ENCODE measurements at regions not wholly inside any gene's neighbourhood (a gene's known extent, or its start where the extent isn't known, plus 50 kb on each side); places are given as distances from the start of the nearest gene placed in this dataset.

DNA sequence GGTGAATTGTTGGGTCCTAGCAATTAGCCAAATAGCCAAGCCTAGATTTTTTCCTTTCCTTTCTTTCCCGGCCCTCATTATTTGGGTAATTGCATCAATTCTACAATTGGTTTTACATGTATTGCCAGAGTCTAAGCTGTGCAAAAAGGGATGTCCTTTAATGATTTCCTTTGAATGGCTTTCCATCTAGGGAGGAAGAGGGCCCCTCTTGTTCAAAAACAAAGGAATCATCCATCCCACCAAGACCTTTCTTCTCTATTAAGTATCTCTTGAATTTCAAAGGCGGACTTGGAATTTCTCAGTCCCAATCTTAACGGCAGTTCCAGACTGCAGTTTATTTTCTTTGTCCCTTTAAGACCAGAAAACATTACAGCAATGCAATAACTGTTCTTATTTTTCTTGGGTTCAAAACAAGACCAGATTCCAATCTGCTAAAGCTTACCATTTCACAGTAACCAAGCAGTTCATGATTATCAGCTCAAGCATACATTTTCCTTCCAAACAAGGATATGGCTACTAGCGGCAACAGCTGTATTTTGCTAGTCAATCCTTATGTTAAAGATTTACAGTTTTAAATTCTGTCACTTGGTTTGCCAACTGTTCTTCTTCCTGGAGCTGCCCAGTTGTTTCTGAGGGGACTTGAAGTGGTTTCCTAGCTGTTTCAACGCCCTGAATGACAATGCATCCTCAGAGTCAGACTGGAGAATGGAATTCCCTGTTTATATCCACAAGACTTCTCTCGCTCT, 91.4 kb upstream of the LRIG1 start:
- no peaks in the 10 kb centered on the region for H3K9me2 ChIP-seq (replicated peaks; ENCODE audit: insufficient read depth, low read length)
- H3K4me2 ChIP-seq (ENCODE audit: low read depth, low read length, poor library complexity, severe bottlenecking), result no peak overlapping the region
- H3F3A ChIP-seq (ENCODE audit: insufficient read depth), result no peaks in the 10 kb centered on the region
- H4K20me1 ChIP-seq (ENCODE audit: low read depth, low read length), result no peaks in the 10 kb centered on the region
- H3K27me3 ChIP-seq (ENCODE audit: low read length), result no peaks in the 10 kb centered on the region
- no peaks in the 10 kb centered on the region for H3K36me3 ChIP-seq (ENCODE audit: low read length)
- no peaks in the 10 kb centered on the region for H3K79me2 ChIP-seq (ENCODE audit: insufficient read depth, low read length)
- H3K9me3 ChIP-seq (ENCODE audit: insufficient read depth, low read length), result no peaks in the 10 kb centered on the region
- H3K4me3 ChIP-seq (ENCODE audit: insufficient read depth, low read length, poor library complexity, severe bottlenecking), result no peak overlapping the region
- TF ChIP-seq, protein P1, sequence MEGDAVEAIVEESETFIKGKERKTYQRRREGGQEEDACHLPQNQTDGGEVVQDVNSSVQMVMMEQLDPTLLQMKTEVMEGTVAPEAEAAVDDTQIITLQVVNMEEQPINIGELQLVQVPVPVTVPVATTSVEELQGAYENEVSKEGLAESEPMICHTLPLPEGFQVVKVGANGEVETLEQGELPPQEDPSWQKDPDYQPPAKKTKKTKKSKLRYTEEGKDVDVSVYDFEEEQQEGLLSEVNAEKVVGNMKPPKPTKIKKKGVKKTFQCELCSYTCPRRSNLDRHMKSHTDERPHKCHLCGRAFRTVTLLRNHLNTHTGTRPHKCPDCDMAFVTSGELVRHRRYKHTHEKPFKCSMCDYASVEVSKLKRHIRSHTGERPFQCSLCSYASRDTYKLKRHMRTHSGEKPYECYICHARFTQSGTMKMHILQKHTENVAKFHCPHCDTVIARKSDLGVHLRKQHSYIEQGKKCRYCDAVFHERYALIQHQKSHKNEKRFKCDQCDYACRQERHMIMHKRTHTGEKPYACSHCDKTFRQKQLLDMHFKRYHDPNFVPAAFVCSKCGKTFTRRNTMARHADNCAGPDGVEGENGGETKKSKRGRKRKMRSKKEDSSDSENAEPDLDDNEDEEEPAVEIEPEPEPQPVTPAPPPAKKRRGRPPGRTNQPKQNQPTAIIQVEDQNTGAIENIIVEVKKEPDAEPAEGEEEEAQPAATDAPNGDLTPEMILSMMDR (IDR thresholded peaks at IDR 0.05; ENCODE audit: insufficient read depth, low read length, poor library complexity, severe bottlenecking), result no peak
- TF ChIP-seq EZH2phosphoT487 (conservative IDR thresholded peaks at IDR 0.05; ENCODE audit: low read length), result no peak
- H2AFZ ChIP-seq (ENCODE audit: low read depth, low read length, severe bottlenecking), result no peak overlapping the region
- no peak overlapping the region for H3K27ac ChIP-seq (ENCODE audit: low read depth, low read length)
- H3K9ac ChIP-seq (ENCODE audit: low read length), result no peak overlapping the region

DNA sequence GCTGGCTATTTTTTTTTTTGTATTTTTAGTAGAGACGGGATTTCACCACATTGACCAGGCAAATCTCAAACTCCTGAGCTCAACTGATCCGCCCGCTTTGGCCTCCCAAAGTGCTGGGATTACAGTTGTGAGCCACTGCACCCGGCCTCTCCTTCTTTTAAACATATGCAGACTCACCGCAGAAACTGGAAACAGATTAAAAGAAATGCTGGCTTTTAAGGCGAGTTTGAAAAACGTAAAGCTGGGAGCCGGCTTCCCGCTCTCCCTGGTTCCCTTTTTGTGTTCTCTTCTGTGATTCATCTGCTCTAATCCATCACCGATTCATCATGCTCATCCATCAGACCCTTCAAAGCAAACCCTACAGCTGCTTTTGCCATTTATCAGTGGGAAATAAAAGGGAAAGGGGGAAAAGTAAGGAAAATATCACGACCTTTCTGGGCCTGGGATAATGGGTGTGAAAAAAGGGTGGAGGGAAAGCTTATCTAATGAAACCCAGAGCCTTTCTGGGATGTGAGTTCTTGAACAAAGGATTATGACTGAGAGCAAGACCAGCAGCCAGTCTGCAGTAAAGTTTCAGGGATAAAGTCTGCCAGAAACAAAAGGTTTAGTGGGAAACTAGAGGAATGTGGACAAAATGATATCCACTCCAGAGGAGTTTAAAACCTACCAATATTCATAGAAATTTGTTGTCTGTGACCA, 92.3 kb upstream of the LRIG1 start:
- H3K27ac ChIP-seq (ENCODE audit: low read depth, low read length), result no peak overlapping the region
- no peak overlapping the region for H3K4me2 ChIP-seq (ENCODE audit: low read depth, low read length, poor library complexity, severe bottlenecking)
- H3F3A ChIP-seq (ENCODE audit: insufficient read depth), result no peaks in the 10 kb centered on the region
- no peaks in the 10 kb centered on the region for H3K36me3 ChIP-seq (ENCODE audit: low read length)
- H2AFZ ChIP-seq (ENCODE audit: low read depth, low read length, severe bottlenecking), result no peak overlapping the region
- no peaks in the 10 kb centered on the region for H3K27me3 ChIP-seq (ENCODE audit: low read length)
- H3K79me2 ChIP-seq (ENCODE audit: insufficient read depth, low read length), result no peaks in the 10 kb centered on the region
- no peaks in the 10 kb centered on the region for H3K9me3 ChIP-seq (ENCODE audit: insufficient read depth, low read length)
- H4K20me1 ChIP-seq (ENCODE audit: low read depth, low read length), result no peaks in the 10 kb centered on the region
- no peaks in the 10 kb centered on the region for H3K9me2 ChIP-seq (replicated peaks; ENCODE audit: insufficient read depth, low read length)
- no peak overlapping the region for H3K4me3 ChIP-seq (ENCODE audit: insufficient read depth, low read length, poor library complexity, severe bottlenecking)
- no peak overlapping the region for H3K9ac ChIP-seq (ENCODE audit: low read length)
- TF ChIP-seq, protein P1 (IDR thresholded peaks at IDR 0.05; ENCODE audit: insufficient read depth, low read length, poor library complexity, severe bottlenecking), result no peak
- no peak for TF ChIP-seq EZH2phosphoT487 (conservative IDR thresholded peaks at IDR 0.05; ENCODE audit: low read length)

DNA sequence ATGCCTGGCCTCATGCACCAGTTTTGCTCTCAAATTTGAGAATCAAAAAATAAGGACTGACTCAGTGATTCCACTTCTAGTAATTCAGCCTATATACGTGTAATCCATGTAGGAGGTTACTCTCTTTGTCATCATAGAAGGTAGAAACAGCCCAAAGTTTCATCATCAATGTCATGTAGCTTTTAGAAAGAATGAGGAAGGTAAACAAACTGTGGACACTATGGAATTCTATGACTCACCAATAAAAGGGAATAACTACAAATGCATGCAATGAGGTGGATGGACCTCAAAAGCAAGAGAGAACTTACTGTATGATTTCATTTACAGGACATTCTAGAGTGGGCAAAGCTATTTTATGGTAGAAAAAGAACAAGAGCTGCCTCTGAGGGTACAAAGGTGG, 93.2 kb upstream of the LRIG1 start:
- Histone ChIP-seq H3K36me3 (ENCODE audit: low read length) (no peaks in the 10 kb centered on the region), H3K4me3 (ENCODE audit: insufficient read depth, low read length, poor library complexity, severe bottlenecking) (no peak overlapping the region), H3K27ac (ENCODE audit: low read depth, low read length) (no peak overlapping the region), H3F3A (ENCODE audit: insufficient read depth) (no peaks in the 10 kb centered on the region), H3K27me3 (ENCODE audit: low read length) (no peaks in the 10 kb centered on the region), H3K79me2 (ENCODE audit: insufficient read depth, low read length) (no peaks in the 10 kb centered on the region), H3K9ac (ENCODE audit: low read length) (no peak overlapping the region), H4K20me1 (ENCODE audit: low read depth, low read length) (no peaks in the 10 kb centered on the region), H2AFZ (ENCODE audit: low read depth, low read length, severe bottlenecking) (no peak overlapping the region), H3K9me3 (ENCODE audit: insufficient read depth, low read length) (no peaks in the 10 kb centered on the region), H3K9me2 (replicated peaks; ENCODE audit: insufficient read depth, low read length) (no peaks in the 10 kb centered on the region), H3K4me2 (ENCODE audit: low read depth, low read length, poor library complexity, severe bottlenecking) (no peak overlapping the region)
- TF ChIP-seq EZH2phosphoT487 (conservative IDR thresholded peaks at IDR 0.05; ENCODE audit: low read length), result no peak
- TF ChIP-seq, protein P1 (IDR thresholded peaks at IDR 0.05; ENCODE audit: insufficient read depth, low read length, poor library complexity, severe bottlenecking), result no peak

Data from SU-DHL-6 (cell line).